Esophagus muscularis mucosa (tissue), 3 donors: ENCODE measurements at regions not wholly inside any gene's neighbourhood (a gene's known extent, or its start where the extent isn't known, plus 50 kb on each side); places are given as distances from the start of the nearest gene placed in this dataset.

ENCODE experiments used
- EP300 ChIP-seq: sonication (generic); formaldehyde crosslinking; IDR thresholded peaks from one replicate; pipeline ENCODE4 v1.6.1; 2017; ENCODE audit warnings: antibody characterized with exemption
- TF ChIP-seq, protein P1 (sequence below), 3 experiments: fragments of 200-600 bp in 2 of 3; fragments of 450-650 bp in 1 of 3; sonication (generic) in 2 of 3; IDR thresholded peaks; one replicate each; pipeline ENCODE4 v1.5.1; 2017 to 2019; ENCODE audit warnings: antibody characterized with exemption in 3 of 3, mild to moderate bottlenecking in 2 of 3, moderate library complexity in 1 of 3

DNA sequence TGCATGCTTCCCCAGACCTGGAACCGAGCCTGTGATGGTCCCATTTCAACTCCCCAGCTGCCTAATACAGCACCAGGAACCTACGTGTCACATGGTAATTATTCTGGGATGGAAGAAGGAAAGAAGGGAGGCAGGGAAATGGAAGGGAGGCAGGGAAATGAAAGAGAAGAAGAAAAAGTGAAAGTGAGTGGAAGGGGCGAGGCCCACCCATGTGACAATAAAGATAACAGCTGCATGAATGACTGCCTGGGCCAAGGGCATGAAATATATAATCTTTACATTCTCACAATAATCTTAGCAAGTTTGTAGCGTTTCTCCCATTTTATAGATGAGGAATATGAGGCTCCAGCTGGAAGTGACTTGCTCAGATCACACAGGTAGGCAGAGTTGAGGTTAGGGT is 245.0 kb upstream of the PWP1 start:
- TF ChIP-seq, protein P1, sequence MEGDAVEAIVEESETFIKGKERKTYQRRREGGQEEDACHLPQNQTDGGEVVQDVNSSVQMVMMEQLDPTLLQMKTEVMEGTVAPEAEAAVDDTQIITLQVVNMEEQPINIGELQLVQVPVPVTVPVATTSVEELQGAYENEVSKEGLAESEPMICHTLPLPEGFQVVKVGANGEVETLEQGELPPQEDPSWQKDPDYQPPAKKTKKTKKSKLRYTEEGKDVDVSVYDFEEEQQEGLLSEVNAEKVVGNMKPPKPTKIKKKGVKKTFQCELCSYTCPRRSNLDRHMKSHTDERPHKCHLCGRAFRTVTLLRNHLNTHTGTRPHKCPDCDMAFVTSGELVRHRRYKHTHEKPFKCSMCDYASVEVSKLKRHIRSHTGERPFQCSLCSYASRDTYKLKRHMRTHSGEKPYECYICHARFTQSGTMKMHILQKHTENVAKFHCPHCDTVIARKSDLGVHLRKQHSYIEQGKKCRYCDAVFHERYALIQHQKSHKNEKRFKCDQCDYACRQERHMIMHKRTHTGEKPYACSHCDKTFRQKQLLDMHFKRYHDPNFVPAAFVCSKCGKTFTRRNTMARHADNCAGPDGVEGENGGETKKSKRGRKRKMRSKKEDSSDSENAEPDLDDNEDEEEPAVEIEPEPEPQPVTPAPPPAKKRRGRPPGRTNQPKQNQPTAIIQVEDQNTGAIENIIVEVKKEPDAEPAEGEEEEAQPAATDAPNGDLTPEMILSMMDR (IDR thresholded peaks at IDR 0.05), result no peak
- no peak for TF ChIP-seq EP300
